Fibroblast of skin of right quadriceps (primary cell): ENCODE measurements at regions not wholly inside any gene's neighbourhood (a gene's known extent, or its start where the extent isn't known, plus 50 kb on each side); places are given as distances from the start of the nearest gene placed in this dataset.
A peak's percentile ranks its signal among the peaks of the same experiment; 100 is the strongest.
"Not testable (repeated sequence)": the region's sequence is repeated elsewhere in the genome, so short reads cannot be mapped to it uniquely, and the experiment has no call there.

Experiments
- DNase-seq: peaks from one replicate; pipeline ENCODE4 v3.0.0-alpha.2; 2013

- no peak for DNase-seq
Measured at GRCh38 chr21:35208104-35208503, 159.0 kb upstream of the RUNX1 start.

DNA sequence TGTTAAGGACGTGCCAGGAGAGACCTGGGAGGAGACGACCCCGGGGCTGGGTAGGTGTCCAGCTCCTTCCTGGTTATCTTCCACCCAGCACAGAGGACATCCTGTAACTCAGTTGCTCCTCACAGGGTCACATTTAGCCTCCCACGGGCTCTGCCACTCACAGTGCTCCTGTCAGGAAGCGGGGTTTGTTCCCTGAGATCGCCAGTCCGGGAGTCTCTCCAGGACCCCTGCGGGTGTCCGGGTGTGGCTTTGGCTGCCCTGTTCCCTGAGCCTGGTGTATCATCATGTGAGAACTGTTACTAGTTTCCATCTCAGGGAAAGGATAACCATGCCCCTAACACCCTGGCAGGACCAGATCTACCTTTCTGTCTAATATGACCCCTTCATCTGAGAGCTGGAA, 158.2 kb upstream of the RUNX1 start:
- DNase-seq = no peak

DNA sequence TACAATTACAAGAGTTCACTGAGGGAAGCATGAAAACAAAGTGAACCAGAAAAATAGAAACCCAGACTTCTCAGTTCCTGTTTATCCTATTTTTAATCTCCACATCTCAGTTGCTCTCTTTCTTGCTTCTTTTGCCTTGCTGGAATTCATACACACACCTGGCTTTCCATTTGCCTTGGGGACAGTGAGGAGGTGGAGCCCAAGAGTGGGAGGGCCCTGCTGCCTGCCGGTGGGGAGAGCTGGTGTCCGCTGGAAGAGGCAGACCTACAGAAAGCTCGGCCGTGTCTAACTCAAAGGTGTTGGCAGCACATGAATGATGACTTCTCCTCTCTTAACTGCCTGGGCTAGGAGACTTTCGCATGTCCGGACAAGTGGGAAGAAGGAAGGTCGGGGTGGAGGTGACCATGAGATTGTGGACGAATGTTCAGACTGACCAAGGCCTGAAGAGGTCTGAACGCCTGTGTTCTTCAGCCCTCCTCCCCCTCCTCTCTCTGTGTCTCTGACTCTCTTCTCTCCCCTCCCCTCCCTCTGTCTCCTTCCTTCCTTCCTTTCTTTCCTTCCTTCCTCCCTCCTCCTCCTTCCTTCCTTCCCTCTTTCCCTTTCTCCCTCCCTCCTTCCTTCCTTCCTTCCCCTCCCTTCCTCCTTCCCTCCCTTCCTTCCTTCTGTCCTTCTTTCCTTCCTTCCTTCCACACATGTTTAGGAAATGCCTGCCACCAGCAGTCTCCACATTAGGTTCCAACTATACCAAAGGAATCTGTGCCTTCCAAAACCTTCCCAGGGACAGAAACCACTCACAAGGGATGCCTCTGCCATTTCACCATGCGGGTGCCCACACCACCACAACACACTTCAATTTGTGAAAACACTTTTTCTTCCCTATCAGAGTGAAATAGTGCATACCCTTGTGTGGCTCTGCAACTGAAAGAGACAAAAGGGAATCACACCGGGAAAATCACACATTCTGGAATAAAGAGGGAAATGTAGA, 157.3 kb upstream of the RUNX1 start:
- DNase-seq = no peak

DNA sequence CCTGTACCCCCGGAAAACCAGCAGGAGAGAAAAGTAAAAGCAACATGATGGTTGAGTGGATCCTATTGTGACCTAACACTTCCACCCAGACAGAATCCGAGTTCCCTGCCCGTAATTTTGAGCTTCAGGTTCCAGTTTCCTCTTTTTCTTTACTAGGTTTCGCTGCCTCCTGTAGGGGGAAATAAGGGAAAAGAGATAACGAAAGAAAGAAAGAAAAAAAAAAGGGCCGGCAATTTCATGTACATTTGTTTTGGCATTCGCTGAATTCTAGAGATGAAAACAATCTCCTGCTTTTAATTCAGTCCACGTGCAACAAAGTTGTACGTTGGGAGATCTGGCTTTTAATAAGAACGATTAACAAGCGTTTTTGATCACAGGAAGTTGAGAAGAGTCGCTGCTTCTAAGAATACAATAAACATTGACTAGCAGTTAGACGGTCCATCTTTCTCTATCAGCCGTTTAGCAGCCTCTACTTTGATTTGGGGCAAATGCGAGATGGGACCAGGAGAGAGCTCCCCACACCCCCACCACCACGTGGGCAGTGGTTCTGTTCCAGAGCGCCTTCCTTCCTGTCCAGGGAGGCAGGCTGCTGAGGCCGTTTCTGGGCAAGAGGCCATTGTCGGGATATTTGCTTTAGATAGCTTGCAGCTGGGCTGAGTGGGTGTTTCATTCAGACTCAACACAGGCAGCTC, 155.9 kb upstream of the RUNX1 start:
- DNase-seq = peak; percentile 82

DNA sequence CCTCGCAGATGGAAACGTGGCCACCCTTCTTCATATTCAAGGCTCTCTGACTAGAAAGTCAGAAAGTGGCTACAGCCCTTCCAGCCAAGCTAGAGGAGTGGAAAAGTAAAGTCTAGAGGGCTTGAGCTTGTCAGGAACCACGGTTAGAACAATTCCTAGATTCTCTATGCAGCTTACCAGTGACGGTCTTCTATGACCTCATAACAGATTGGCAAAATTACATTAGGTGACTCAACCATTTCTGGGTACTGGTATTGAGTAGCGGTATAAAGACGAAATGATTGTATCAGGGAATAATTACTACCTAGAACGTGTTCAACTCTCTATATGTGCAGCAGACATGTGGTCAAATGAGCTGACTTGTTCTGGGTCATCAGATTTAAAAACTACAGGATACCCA, 155.0 kb upstream of the RUNX1 start:
- no peak for DNase-seq

DNA sequence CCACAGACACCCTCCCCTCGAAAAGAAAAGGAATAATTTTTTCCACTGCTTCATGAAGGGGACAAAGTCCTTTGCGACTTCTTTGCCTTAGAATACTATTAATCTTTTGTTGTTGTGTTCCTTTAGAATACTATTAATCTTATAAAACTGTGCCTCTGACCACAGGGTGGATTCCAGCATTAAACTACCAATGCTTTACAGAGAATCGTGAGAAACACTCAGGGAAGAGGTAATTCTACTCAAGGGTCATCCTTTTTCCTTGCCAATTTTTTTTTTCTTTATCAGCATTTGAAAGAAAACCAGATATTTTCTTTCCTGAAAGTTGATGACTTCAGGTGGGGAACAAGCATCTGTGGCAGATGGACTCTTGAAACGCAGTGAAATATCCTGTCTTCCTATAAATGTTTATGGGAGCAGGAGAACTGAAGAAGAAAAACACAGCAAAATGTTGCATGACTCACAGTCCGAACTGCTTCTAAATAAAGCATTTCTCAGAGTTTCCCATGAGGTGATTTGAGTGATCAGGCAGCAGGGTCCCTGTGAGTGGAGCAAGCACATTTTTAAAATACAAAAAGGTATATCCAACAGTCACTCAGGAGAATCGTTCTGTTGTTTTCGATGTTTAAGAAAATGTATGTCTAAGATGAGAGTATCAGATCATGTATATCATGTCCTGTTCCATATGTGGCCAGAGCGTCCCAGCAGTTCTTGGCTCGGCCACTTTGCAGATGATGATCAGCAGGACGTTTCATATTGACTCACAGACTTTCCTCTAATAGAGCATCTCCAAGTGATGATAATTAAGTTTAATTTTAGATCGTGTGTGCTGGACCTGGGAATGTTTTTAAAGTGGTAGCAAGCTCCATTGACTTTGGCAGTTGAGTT, 154.2 kb upstream of the RUNX1 start:
- peak; percentile 78 for DNase-seq

DNA sequence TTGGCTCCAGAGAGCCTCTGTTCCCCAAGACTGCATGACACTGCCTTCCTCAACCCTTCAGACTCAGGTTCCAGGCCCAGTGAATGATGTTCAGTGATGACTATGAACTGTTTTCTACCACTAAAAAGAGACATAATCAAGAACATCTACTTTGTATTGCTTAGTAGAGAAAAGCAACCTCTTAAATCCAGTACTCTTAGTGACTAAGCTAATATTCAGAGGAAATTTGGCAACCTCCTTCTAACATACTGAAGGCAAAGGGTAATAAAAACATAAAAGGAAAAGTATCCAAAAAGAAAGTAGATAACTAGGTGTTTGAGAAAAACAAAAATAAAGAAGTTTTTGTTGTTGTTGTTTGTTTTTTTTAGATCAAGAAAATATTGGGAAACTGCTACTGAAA, 153.3 kb upstream of the RUNX1 start:
- no peak for DNase-seq

DNA sequence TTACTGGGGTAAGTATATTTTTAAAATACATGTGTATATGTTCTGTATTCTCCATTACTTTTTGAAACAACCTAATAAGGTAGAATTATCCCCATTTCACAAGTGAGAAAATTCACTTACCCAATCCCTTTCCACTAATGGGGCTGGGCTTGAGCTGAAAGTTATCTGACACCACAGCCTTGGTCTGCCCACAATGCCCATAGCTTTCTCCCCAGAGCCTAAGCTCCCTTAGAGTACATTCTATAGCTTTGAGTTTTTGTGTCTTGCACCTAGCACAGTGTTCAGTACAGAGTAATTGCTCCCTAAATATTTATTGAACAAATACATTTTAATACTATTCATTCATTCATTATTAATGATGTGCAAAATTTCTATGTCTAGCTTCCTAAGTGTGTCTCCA, 152.7 kb upstream of the RUNX1 start:
- DNase-seq = no peak

GRCh38 chr21:35201288-35201687, 152.2 kb upstream of the RUNX1 start:
- no peak for DNase-seq

DNA sequence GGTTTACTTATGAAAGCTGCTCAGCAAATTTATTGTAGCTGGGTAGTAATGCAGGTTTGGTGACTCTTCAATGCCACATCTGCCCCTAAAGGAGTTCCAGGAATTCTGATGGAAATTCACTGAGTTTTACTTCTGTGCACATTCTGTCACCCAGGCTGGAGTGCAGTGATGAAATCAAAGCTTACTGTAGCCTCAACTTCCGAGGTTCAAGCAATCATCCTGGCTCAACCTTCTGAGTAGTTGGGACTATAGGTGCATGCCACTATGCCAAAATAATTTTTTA, 150.6 kb upstream of the RUNX1 start:
- DNase-seq = no peak

GRCh38 chr21:35198982-35199732, 150.1 kb upstream of the RUNX1 start:
- DNase-seq = no peak

DNA sequence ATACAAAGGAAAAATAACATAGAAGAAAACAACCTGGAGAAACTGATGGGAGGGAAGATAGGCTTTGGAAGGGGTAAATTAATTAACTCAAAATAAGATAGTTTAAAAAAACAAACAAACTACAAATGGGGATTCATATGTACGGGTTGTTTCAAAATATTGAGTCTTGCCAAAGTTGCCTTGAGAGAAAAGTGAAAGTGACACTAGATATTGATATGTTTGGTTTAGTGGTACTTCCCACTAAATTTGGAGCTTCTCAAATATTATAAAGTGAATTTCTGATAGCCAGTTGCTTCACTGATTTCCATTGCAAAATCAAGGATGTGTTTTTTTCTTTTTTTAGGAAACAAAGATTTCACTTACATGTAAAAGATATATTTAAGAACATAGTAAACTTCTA, 149.5 kb upstream of the RUNX1 start:
- DNase-seq = no peak

- DNase-seq = peak; percentile 97
Measured at GRCh38 chr21:35197992-35198431, 148.9 kb upstream of the RUNX1 start.

DNA sequence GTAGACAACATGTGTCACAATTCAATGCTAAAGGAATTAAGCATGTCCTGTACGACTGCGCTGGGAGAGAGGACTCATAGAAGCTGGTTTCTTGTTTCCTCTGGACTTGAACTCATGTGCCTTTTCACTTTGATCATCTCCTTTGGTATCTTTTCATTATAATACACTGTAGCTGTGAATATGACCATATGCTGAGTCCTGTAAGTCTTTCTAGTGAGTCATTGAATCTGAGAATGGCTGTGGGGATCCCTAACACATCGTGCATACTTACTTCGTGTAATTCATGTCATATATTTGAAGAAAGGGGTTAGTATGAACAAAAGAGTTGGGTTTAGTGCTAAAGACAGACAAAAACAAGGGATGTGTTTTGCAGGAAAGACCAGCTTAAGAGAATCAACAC, 148.1 kb upstream of the RUNX1 start:
- peak; percentile 59 for DNase-seq

GRCh38 chr21:35196128-35196527, 147.0 kb upstream of the RUNX1 start:
- DNase-seq = no peak

DNA sequence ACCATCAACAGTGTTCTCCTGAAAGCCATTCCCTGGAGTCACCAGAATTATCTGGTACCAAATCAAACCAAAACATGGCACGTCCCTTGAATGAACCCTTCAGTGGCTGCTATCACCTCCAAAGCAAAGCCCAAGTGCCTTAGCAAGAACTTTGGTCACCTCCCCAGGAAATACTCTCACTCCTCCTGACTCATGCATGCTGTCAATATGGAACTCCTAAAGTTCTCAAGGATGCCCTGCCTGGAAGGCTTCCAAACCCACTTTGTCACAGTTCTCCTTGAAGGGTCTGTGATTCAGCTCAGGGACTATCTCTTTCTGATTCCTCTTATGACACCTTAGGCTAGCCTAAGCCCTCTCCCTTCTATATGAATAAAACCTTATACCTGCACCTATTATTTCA, 146.1 kb upstream of the RUNX1 start:
- peak; percentile 74 for DNase-seq

DNA sequence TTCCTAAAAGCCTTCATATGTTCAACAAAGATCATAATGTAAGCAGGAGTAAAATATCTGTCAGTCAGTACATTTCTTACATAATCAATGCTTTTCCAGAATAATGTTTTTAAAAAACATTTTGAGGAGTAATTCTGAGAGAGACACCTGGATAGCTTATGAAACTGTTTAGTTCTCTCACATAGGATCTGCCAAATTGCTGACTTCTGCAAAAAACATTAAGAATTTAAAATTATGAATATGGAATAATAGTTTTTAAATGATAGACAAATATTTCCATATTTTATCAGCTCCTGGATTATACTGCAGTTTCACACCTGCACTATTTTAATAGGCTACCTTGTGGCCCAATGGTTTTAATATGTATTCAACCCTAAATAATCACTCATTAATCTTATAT, 142.7 kb upstream of the RUNX1 start:
- no peak for DNase-seq

GRCh38 chr21:35191128-35191527, 142.0 kb upstream of the RUNX1 start:
- no peak for DNase-seq

DNA sequence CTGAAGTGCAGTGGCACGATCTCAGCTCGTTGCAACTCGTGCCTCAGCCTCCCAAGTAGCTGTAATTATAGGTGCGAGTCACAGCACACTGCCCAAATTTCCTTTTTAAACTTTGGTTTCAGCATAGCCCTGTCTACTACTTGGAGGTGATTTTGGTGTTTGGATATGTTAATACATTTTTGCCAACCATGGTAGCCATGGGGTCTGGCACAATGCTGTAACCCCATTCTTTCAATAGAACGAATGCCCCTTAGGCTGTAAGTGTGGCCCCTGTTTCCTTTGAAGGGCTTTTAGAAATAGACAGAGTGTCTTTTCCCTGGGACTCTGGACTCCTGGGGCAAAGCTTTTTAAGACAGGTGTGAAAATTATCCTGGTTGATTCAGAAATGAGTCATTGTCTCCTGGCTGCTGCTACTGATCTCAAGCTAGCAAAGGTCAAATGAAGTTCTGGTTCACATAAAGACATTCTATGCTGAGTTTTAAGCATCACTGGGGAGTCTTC, 141.1 kb upstream of the RUNX1 start:
- peak; percentile 49 for DNase-seq

- DNase-seq = peak; percentile 96
Measured at GRCh38 chr21:35189077-35189863, 140.2 kb upstream of the RUNX1 start.

DNA sequence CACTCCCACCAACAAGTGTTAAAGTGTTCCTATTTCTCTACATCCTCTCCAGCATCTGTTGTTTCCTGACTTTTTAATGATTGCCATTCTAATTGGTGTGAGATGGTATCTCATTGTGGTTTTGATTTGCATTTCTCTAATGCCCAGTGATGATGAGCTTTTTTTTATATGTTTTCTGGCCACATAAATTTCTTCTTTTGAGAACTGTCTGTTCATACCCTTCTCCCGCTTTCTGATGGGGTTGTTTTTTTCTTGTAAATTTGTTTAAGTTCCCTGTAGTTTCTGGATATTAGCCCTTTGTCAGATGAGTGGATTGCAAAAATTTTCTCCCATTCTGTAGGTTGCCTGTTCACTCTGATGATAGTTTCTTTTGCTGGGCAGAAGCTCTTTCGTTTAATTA, 134.3 kb upstream of the RUNX1 start:
- not testable (repeated sequence) for DNase-seq
